Epithelial cell of esophagus (primary cell): ENCODE measurements at regions not wholly inside any gene's neighbourhood (a gene's known extent, or its start where the extent isn't known, plus 50 kb on each side); places are given as distances from the start of the nearest gene placed in this dataset.
A peak's percentile ranks its signal among the peaks of the same experiment; 100 is the strongest.
"Not testable (repeated sequence)": the region's sequence is repeated elsewhere in the genome, so short reads cannot be mapped to it uniquely, and the experiment has no call there.

Experiments used
- DNase-seq: peaks from one replicate; pipeline ENCODE4 v3.0.0; 2010; ENCODE audit warnings: low read depth
- H3K4me3 ChIP-seq: 2 replicates; pipeline ENCODE4 v1.5.1; 2011; ENCODE audit warnings: mild to moderate bottlenecking, low read length, control low read depth
- TF ChIP-seq, protein P1 (sequence below): IDR thresholded peaks from 2 replicates; pipeline ENCODE4 v1.5.1; 2011; ENCODE audit warnings: low read depth, mild to moderate bottlenecking, low read length, control low read depth, inconsistent platforms; ENCODE audit not compliant: insufficient read depth; ENCODE audit errors: missing control alignments

DNA sequence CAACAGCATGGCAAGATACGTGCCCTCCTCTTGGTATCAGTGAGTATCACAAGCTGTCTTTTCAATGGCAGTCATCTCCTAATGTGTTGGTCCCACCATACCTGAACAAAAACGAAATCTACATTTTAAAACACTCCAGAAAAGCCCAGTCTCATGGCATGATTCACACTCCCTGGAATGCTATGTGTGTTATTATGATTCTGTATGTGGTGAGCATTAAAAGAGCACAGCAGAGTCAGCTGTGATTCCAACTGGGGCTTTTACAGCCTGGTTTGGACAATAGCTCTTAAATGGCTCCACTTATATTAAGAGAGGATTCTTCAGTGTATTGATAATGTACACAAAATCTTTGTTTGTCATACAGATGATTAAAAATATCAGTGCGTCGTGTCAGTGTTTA is 274.1 kb upstream of the GK2 start:
- H3K4me3 ChIP-seq, result no peak overlapping the region
- peak; percentile 7 for DNase-seq
- TF ChIP-seq, protein P1, sequence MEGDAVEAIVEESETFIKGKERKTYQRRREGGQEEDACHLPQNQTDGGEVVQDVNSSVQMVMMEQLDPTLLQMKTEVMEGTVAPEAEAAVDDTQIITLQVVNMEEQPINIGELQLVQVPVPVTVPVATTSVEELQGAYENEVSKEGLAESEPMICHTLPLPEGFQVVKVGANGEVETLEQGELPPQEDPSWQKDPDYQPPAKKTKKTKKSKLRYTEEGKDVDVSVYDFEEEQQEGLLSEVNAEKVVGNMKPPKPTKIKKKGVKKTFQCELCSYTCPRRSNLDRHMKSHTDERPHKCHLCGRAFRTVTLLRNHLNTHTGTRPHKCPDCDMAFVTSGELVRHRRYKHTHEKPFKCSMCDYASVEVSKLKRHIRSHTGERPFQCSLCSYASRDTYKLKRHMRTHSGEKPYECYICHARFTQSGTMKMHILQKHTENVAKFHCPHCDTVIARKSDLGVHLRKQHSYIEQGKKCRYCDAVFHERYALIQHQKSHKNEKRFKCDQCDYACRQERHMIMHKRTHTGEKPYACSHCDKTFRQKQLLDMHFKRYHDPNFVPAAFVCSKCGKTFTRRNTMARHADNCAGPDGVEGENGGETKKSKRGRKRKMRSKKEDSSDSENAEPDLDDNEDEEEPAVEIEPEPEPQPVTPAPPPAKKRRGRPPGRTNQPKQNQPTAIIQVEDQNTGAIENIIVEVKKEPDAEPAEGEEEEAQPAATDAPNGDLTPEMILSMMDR, result no peak

DNA sequence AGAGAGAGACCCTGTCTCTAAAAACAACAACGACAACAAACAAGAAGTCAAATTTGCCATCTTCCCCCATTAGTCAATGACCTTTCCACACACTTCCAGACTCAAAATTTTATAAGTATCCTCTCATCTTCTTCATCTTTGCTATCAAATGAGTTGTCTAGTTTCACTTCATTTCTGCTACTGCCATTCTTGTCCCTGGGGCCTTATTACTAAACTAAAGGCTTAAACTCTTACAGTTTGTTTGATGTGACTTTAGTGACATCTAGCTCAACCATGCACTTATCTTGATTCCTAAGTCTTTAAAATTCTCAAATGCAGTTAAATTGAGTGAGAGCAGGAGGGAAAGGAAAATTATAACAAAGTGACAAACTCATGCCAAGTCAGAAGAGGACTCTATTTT is 271.8 kb upstream of the GK2 start:
- DNase-seq, result no peak
- TF ChIP-seq, protein P1, result no peak
- no peak overlapping the region for H3K4me3 ChIP-seq

DNA sequence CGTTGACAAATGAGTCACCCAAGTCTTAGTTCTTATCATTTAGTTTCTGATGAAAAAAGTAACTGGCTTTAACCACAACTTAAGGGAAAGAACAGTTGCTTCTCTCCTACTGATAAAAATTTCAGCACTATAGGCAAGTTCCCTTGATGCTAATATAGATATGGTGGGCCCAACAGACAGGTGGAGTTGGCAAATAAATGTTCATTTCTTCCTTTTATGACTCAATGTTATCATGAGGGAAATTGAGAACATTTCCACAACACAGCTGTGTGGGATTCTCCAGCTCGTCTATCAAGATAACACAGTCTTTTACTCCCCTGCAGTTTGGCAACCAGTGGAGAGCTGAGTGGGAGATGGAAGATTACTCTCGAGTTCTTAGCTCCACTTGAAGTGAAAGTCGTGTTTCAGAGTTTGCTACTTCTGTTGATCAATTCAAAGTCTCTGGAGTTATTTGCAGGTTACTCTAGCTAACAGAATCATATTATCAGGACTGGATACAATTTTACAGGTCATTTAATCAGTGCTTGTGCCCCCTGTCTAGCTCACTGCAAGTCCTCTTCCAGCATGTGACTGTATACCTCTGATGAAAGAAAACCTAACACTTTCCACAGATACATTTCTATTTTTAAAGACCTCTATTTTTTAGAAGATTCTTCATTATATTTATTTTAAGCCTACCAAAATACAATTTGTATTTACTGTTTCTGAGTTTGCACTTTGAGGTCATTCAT is 270.6 kb upstream of the GK2 start:
- TF ChIP-seq, protein P1, result no peak
- no peak for DNase-seq
- H3K4me3 ChIP-seq, result no peak overlapping the region

- TF ChIP-seq, protein P1, result no peak
- peak; percentile 14 for DNase-seq
- no peak overlapping the region for H3K4me3 ChIP-seq
Measured at GRCh38 chr4:79676705-79677104, 268.7 kb upstream of the GK2 start.

DNA sequence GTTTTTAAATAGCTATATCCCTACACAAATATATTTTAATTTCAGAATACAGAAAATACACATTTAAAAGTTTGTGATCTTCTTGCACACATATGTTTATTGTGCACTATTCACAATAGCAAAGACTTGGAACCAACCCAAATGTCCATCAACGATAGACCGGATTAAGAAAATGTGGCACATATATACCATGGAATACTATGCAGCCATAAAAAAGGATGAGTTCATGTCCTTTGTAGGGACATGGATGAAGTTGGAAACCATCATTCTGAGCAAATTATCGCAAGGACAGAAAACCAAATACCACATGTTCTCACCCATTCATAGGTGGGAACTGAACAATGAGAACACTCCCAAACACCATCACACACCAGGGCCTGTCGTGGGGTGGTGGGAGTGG is 266.9 kb upstream of the GK2 start:
- DNase-seq, result not testable (repeated sequence)

DNA sequence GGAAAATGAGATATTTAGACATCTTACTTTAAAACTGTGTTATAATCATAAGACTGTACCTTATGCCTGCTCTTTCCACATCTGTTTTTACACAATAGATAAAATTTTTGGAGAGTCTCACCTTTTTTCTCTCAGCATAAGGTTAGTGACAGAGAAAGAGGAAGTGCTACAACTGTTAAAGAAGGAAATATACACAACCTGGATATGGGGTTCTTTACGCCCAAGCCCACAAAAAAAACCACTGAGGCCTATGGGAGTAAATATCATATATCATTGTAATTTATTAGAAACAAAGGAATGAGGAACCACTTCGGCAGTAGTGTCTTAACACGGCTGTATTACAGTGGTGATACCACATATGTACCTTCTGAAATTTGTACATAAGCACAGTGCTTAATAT is 265.9 kb upstream of the GK2 start:
- DNase-seq, result no peak
- TF ChIP-seq, protein P1, result no peak
- no peak overlapping the region for H3K4me3 ChIP-seq

More for the DNA sequence above, 266.9 kb upstream of the GK2 start:
- H3K4me3 ChIP-seq, result not testable (repeated sequence)

DNA sequence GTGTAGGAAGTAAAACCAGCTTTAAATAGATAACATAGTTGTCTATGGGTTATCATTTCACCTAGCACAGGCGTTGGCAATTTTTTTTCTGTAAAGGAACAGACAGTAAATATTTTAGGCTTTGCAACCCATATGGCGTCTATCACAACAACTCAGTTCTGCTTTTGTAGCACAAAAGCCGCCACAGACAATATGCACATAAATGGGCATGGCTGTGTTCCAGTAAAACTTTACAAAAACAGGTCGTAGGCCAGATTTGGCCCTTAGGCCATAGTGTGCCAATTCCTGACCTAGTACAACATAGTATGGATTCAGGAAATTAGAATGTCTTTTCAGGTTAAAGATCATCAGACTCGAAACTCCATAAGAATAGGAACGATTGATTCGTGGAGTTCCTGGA is 265.3 kb upstream of the GK2 start:
- H3K4me3 ChIP-seq, result no peak overlapping the region
- TF ChIP-seq, protein P1, result no peak
- DNase-seq, result no peak
